ENCODE measurements at regions not wholly inside any gene's neighbourhood (a gene's known extent, or its start where the extent isn't known, plus 50 kb on each side); places are given as distances from the start of the nearest gene placed in this dataset.

- Histone ChIP-seq H3K27ac (no peak overlapping the region), H3K27me3 (no peaks in the 10 kb centered on the region), H3K9me3 (replicated peaks in 1 of 3) (no peaks in the 10 kb centered on the region), H3K4me1 (replicated peaks in 1 of 2) (no peaks in the 10 kb centered on the region), H3K4me3 (no peak overlapping the region), H3K36me3 (replicated peaks in 1 of 2) (no peaks in the 10 kb centered on the region)
- TF ChIP-seq, protein P1, sequence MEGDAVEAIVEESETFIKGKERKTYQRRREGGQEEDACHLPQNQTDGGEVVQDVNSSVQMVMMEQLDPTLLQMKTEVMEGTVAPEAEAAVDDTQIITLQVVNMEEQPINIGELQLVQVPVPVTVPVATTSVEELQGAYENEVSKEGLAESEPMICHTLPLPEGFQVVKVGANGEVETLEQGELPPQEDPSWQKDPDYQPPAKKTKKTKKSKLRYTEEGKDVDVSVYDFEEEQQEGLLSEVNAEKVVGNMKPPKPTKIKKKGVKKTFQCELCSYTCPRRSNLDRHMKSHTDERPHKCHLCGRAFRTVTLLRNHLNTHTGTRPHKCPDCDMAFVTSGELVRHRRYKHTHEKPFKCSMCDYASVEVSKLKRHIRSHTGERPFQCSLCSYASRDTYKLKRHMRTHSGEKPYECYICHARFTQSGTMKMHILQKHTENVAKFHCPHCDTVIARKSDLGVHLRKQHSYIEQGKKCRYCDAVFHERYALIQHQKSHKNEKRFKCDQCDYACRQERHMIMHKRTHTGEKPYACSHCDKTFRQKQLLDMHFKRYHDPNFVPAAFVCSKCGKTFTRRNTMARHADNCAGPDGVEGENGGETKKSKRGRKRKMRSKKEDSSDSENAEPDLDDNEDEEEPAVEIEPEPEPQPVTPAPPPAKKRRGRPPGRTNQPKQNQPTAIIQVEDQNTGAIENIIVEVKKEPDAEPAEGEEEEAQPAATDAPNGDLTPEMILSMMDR (IDR thresholded peaks at IDR 0.05): no peak
- no peak for TF ChIP-seq POLR2A (IDR thresholded peaks at IDR 0.05)
- intact Hi-C loops (cut with DNase I): no loop called here
- WGBS, 4 donors: 79 to 85% (median 83%) methylated on average over 2 of the region's 2 CpGs
- DNase-seq: no peak
These were observed 402.6 kb upstream of the ZEB2 start for GRCh38 chr2:144922519-144922918.

- H3K9me3 ChIP-seq (replicated peaks in 1 of 3): no peaks in the 10 kb centered on the region
- TF ChIP-seq, protein P1 (IDR thresholded peaks at IDR 0.05): no peak
- no peak for TF ChIP-seq POLR2A (IDR thresholded peaks at IDR 0.05)
- H3K4me3 ChIP-seq: no peak overlapping the region
- intact Hi-C loops (cut with DNase I): no loop called here
- WGBS, 4 donors: 90 to 91% (median 90%) methylated on average over 3 of the region's 3 CpGs
- no peak for DNase-seq
- H3K27me3 ChIP-seq: no peaks in the 10 kb centered on the region
- no peaks in the 10 kb centered on the region for H3K4me1 ChIP-seq (replicated peaks in 1 of 2)
- no peaks in the 10 kb centered on the region for H3K36me3 ChIP-seq (replicated peaks in 1 of 2)
- no peak overlapping the region for H3K27ac ChIP-seq
These were observed 401.0 kb upstream of the ZEB2 start for GRCh38 chr2:144920755-144921530.

DNA sequence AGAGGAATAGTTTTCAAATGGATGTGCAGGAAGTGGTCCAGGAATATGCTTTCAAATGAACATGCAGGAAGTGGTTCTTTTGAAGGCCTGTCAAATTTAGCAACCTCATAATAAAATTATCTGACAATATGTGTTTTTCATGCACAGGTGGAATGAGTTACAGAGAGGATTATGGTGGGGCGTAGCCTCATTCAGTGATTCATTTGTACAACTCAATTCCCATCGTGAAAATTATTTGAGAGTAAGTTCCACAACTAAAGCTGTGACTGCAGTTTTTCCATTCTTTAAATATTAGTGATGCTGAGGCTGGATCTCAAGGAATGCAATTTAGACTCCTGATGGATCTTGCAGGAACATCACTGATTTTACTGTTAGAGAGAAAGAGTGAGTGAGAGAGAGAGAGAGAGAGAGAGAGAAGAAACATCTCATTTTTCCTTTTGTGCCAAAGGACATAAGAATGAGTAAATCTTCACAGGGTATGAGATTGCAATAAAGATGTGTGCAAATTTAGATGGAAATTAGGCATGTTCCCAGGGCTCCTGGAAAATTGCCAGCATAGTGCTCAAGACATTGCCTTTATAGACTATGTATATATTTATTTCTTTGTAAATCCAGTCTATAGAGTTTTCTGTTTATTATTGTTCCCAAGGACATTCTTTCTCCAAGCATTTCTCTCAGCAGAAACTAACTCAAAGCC lies 394.9 kb upstream of the ZEB2 start:
- intact Hi-C loops (cut with DNase I): no loop called here
- Histone ChIP-seq H3K36me3 (replicated peaks in 1 of 2) (no peaks in the 10 kb centered on the region), H3K27ac (no peak overlapping the region), H3K27me3 (no peaks in the 10 kb centered on the region), H3K9me3 (replicated peaks in 1 of 3) (no peaks in the 10 kb centered on the region), H3K4me3 (no peak overlapping the region), H3K4me1 (replicated peaks in 1 of 2) (no peaks in the 10 kb centered on the region)
- WGBS, 4 donors: 48 to 71% (median 70%) methylated on average over 2 of the region's 2 CpGs
- TF ChIP-seq POLR2A (IDR thresholded peaks at IDR 0.05): no peak
- TF ChIP-seq, protein P1 (IDR thresholded peaks at IDR 0.05): no peak
- no peak for DNase-seq

DNA sequence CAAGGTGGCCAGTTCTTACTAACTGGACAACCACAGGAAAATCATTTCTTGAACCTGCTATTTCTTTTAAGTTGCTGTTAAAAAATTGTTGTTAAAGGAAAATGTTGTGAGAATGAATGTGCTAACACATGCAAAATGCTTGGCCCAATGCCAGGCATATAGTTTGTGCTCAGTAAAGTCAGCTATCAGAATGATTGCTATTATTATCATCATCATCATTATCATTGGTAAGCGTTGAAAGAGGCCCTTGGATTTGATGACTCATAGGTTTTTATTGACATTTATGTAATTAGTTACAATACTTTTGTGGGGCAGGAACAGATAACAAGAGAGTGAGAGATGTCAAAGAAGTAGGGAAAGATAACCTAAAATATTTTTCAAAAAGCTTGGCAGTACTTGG lies 394.2 kb upstream of the ZEB2 start:
- TF ChIP-seq, protein P1 (IDR thresholded peaks at IDR 0.05): no peak
- TF ChIP-seq POLR2A (IDR thresholded peaks at IDR 0.05): no peak
- intact Hi-C loops (cut with DNase I): no loop called here
- Histone ChIP-seq H3K4me1 (replicated peaks in 1 of 2) (no peaks in the 10 kb centered on the region), H3K27me3 (no peaks in the 10 kb centered on the region), H3K9me3 (replicated peaks in 1 of 3) (no peaks in the 10 kb centered on the region), H3K4me3 (no peak overlapping the region), H3K36me3 (replicated peaks in 1 of 2) (no peaks in the 10 kb centered on the region), H3K27ac (no peak overlapping the region)
- DNase-seq: no peak
- WGBS, 4 donors: 30 to 43% (median 38%) methylated on average over 1 of the region's 1 CpG
